ENCODE measurements at regions not wholly inside any gene's neighbourhood (a gene's known extent, or its start where the extent isn't known, plus 50 kb on each side); places are given as distances from the start of the nearest gene placed in this dataset.

DNA sequence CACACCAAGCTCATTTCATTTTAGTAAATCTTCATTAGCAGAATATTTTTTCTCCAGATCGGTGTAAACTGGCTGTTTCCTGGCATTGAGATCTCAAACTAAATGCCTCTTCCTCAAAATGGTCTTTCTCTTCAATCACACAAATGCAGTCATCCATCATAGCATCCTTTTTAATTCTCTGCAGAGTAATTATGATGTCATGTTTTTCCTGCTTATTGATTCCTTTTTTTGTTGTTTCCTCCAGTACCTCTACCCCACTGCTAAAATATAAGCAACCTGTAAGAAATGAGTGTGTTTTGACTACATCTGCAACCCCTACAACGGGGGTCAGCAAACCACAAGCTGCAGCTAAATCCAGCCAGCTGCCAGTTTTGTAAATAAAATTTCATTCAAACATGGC, 65.6 kb upstream of the TOM1L1 start:
- H3K4me1 Mint-ChIP-seq = no peaks in the 10 kb centered on the region
- H3K9me3 Mint-ChIP-seq = no peaks in the 10 kb centered on the region
- H3K4me3 Mint-ChIP-seq = no peak overlapping the region
- TF ChIP-seq, protein P1, sequence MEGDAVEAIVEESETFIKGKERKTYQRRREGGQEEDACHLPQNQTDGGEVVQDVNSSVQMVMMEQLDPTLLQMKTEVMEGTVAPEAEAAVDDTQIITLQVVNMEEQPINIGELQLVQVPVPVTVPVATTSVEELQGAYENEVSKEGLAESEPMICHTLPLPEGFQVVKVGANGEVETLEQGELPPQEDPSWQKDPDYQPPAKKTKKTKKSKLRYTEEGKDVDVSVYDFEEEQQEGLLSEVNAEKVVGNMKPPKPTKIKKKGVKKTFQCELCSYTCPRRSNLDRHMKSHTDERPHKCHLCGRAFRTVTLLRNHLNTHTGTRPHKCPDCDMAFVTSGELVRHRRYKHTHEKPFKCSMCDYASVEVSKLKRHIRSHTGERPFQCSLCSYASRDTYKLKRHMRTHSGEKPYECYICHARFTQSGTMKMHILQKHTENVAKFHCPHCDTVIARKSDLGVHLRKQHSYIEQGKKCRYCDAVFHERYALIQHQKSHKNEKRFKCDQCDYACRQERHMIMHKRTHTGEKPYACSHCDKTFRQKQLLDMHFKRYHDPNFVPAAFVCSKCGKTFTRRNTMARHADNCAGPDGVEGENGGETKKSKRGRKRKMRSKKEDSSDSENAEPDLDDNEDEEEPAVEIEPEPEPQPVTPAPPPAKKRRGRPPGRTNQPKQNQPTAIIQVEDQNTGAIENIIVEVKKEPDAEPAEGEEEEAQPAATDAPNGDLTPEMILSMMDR (IDR thresholded peaks at IDR 0.05; ENCODE audit: unreplicated experiment in 3 of 3) = no peak
- no peaks in the 10 kb centered on the region for H3K36me3 Mint-ChIP-seq (ENCODE audit: low read depth)
- no peaks in the 10 kb centered on the region for H3K27me3 Mint-ChIP-seq (ENCODE audit: low read depth)
- H3K27ac Mint-ChIP-seq = no peak overlapping the region

DNA sequence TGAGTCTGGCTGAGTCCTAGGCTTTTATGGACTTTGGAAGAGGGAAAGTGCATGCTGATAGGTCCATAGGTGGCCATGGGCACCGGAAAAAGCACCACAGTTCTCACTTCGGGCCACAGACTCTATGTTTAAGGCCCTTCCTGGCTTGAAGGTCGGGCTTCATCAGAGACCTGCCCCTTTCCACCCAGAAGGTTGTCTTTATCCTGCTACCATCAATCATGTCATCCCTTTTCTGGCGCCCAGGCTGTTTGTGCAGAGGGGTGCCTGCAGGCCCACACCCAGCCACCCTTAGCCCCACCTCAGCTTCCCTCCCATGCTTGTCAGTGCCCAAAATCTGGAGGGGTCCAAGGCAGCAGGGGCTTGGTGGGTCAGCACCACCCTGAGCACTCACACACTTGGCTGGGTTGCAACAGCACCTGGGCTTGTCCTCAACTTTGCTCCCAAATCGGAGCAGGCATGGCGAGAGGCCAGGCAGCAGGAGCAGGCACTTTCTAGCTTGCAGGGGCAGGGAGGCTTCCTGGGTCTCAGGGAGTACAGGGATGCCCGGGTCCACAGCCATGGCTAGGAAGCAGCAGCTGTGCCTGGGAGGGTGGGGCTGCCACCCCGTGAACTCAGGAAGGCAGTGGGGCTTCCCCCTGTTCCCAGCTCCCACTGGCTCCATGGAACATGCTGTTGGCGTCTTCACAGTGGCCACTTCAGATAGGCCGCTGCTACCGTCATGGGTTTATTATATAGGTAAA, 63.8 kb upstream of the TOM1L1 start:
- Mint-ChIP-seq H3K9me3 (no peaks in the 10 kb centered on the region), H3K27me3 (ENCODE audit: low read depth) (no peaks in the 10 kb centered on the region), H3K27ac (no peak overlapping the region), H3K4me1 (no peaks in the 10 kb centered on the region), H3K36me3 (ENCODE audit: low read depth) (no peaks in the 10 kb centered on the region), H3K4me3 (no peak overlapping the region)
- TF ChIP-seq, protein P1 (IDR thresholded peaks at IDR 0.05; ENCODE audit: unreplicated experiment in 3 of 3) = no peak

DNA sequence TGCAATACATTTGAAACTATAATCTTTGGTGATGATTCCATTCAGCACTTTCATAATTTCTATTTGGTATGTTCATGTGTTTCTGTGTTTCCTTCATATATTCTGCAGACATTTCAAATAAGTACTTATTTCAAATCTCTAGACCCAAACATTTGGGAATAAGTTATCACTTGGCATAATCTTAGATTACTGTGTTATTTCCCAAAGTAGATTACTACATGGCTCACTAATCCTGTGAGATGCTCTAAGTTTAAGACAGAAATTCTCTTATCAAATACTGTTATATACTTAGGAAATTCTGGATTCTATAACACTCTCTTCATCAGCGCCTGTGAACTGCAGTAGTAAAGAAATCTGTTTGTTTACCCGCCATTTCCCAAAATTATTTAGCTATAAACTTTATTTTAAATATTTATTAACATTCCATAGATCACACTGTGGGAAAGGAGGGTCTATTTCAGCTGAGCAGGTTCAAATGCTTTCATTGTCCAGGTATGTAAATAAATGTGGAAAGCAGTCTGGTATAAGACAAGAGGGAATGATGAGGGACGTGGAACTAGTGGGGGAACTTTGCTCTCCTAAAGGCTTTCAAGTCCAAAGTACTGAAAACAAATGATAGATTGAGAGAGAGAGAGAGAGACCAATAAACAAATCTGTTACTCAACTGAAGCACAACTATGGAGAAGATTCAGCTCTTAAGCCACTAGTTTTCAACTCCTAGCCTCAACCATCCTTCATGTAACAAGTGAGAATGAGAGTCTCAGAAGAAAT, 61.8 kb upstream of the TOM1L1 start:
- Mint-ChIP-seq H3K9me3 (no peaks in the 10 kb centered on the region), H3K36me3 (ENCODE audit: low read depth) (no peaks in the 10 kb centered on the region), H3K4me1 (no peaks in the 10 kb centered on the region), H3K4me3 (no peak overlapping the region), H3K27ac (no peak overlapping the region), H3K27me3 (ENCODE audit: low read depth) (no peaks in the 10 kb centered on the region)
- TF ChIP-seq, protein P1 (IDR thresholded peaks at IDR 0.05; ENCODE audit: unreplicated experiment in 3 of 3) = no peak

DNA sequence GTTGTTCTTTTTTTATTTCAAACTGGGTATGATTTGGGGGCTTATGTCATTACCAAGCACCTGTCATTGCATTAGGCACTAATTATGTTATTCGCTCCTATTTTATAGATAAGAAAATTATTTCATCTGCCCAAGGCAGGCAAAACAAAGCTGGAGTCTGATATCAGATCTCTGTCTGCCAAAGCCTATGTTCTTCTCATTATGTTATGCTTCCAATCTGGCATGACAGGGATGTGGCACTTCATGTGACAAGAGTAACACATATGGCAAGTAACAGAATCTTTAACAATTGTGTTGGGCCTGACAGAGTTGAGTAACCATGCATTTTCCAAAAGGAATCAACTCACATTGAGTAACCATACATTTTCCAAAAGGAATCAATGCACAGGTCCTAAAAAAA, 61.2 kb upstream of the TOM1L1 start:
- TF ChIP-seq, protein P1 (IDR thresholded peaks at IDR 0.05; ENCODE audit: unreplicated experiment in 3 of 3) = no peak

DNA sequence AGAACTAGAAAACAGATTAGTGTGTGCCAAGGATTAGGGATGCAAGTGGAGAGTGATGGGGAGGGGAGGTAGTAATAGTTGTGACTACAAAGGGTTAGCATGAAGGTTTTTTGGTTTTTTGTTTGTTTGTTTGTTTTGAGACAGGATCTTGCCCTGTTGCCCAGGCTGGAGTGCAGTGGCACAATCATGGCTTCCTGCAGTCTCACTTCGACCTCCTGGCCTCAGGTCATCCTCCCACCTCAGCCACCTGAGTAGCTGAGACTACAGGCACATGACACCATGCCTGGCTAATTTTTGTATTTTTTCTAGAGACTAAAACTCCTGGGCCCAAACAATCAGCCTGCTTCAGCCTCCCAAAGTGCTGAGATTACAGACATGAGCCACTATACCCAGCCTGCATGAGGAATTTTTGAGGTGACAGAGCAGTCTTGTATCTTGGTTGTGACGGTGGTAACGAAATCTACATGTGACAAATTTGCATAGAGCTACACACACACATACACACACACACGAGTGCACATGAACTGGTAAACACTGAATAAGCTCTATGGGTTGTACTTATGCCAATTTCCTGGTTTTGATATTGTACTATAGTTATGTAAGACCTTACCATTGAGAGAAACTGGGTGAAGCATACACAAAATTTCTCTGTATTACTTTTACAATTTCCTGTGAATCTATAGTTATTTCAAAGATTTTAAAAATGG, 59.6 kb upstream of the TOM1L1 start:
- Mint-ChIP-seq H3K9me3 (no peaks in the 10 kb centered on the region), H3K4me1 (no peaks in the 10 kb centered on the region)

More for the DNA sequence above, 61.2 kb upstream of the TOM1L1 start:
- H3K4me3 Mint-ChIP-seq = no peak overlapping the region
- H3K36me3 Mint-ChIP-seq (ENCODE audit: low read depth) = no peaks in the 10 kb centered on the region
- no peaks in the 10 kb centered on the region for H3K9me3 Mint-ChIP-seq
- H3K4me1 Mint-ChIP-seq = no peaks in the 10 kb centered on the region
- no peaks in the 10 kb centered on the region for H3K27me3 Mint-ChIP-seq (ENCODE audit: low read depth)
- no peak overlapping the region for H3K27ac Mint-ChIP-seq

More for the DNA sequence above, 59.6 kb upstream of the TOM1L1 start:
- Mint-ChIP-seq H3K27me3 (ENCODE audit: low read depth) (no peaks in the 10 kb centered on the region), H3K4me3 (no peak overlapping the region), H3K36me3 (ENCODE audit: low read depth) (no peaks in the 10 kb centered on the region), H3K27ac (no peak overlapping the region)
- TF ChIP-seq, protein P1 (IDR thresholded peaks at IDR 0.05; ENCODE audit: unreplicated experiment in 3 of 3) = no peak
